ENCODE measurements at regions not wholly inside any gene's neighbourhood (a gene's known extent, or its start where the extent isn't known, plus 50 kb on each side); places are given as distances from the start of the nearest gene placed in this dataset.

GRCh38 chr5:51159164-51159563, 224.1 kb upstream of the ISL1 start:
- TF ChIP-seq TAF1 (IDR thresholded peaks at IDR 0.05; ENCODE audit: borderline replicate concordance, low read depth, low read length), result no peak
- TF ChIP-seq POLR2A (IDR thresholded peaks at IDR 0.05; ENCODE audit: low read depth, low read length), result no peak
- no peak for TF ChIP-seq POLR2AphosphoS5 (IDR thresholded peaks at IDR 0.05; ENCODE audit: low read depth, low read length)
